ENCODE measurements at regions not wholly inside any gene's neighbourhood (a gene's known extent, or its start where the extent isn't known, plus 50 kb on each side); places are given as distances from the start of the nearest gene placed in this dataset.

DNA sequence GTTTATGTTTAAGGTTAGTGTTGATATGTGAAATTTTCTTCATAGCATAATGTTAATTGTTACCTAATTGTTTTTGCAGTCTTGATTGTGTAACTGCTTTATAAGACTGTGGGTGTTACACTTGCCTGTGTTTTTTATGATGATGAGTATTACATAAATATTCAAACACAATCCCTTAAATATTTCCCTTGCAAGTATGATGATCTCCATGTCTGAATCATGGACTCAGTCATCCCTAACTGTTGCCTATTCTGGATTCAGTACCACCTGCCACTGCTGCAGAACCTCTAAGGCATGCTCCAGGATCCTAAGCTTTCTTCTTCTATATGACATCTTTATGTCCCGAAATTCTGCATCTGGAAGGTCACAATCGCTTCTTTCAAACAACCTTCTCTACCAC is 246.3 kb upstream of the CLEC14A start:
- DNase-seq = no peak

DNA sequence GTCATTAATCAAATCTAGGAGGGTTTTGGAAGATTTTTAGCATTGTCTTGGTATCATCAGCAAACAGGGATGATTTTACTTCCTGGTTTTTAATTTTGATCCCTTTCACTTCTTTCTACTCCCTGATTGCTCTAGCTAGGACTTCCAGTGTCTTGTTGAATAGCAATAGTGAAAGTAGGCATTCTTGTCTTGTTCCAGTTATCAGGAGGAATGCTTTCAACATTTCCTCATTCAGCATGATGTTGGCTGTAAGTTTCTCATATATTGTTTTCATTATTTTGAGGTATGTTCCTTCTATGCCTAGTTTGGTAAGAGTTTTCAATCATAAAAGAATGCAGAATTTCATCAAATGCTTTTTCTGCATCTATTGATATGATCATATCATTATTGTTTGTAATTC is 244.2 kb upstream of the CLEC14A start:
- DNase-seq = no peak

DNA sequence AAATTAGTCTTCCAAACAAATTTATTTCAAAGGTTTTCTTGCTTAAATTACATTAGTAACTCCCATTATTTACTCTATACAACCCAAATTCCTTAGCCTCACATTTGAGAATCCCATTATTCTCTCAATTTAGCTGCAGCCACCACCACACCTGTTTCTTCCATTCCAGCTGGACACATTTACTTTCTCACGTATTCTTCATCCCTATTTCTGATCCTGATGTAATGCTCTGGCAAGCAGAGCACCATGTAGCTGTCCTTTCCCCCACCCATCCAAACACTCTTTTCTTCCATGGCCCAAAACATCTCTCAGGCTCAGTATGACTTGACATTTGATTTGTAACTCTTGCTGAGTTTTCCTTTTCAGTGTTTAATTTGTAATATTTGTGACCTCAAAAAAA is 240.2 kb upstream of the CLEC14A start:
- DNase-seq = no peak

DNA sequence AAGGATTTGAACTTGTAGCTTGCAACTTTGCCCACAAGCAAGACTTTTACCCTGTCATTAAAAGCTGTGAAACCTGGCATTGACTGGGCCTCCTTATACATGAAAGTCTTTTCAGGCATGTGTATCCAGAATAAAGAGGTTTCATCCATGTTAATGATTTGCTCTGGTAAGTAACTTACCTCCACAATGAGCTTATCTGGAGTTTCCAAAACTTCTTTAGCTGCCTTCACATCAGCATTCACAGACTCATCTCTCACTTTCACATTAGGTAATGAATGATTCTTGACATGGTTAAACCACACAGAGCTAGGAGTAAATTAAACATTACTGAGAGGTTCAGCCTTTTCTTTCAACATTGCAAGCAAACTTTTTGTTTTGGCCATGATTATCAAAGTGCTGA is 234.4 kb upstream of the CLEC14A start:
- no peak for DNase-seq

DNA sequence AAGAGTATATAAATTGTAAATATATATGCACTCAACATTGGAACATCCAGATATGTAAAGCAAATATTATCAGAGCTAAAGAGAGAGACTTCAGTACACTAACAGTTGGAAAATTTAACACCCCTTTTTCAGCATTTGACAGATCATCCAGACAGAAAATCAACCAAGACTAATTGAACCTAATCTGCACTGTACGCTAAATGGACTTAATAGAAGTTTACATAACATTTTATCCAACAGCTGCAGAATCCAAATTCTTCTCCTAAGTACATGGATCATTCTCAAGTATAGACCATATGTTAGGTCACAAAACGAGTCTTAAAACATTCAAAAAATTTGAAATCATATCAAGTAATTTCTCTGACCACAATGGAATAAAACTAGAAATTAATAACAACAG is 229.1 kb upstream of the CLEC14A start:
- DNase-seq = no peak

DNA sequence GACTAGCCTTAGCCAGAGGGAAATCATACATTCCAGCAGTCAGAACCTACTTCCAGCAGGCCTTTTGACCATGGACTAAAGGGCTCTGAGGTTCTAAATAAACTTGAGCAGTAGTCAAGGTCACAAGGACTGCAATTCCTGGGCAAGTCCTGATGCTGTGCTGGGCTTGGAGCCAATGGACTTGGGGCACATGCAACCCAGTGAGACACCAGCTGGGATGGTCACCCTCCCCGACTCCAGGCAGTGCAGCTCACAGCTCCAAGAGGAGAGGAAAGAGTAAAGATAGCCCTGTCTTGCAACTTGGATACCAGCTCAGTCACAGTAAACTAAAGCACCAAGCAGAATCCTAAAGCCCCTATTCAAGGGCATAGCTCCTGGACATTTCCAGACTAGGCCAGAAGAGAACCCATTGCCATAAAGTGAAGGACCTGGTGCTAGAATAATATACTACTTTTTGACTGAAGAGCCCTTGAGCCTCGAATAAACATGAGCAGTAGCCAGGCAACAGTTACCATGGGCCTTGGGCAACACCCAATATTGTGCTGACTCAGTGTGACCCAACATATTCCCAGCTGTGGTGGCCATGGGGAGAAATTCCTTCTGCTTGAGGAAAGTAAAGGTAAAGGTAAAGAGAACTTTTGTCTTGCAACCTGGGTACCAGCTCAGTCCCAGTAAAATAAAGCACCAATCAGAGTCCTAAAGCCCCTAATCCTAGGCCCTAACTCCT is 226.2 kb upstream of the CLEC14A start:
- DNase-seq = no peak

DNA sequence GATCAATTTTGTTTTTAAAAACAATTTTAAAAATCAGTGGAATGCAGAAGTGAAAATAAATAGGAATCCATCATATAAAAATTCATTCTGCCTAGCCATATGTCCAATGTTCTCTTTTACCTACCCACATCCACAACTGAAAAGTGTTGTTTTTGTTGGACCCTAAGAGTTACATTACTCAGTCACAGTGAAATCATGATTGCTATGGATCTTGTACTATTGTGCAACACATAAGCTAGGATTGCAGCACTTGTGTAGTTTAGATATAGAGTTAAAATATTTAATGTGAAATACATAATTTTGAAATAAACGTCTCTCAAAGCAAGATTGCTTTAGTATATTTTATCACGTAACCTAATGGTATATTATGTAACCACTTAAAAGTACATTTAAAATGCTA is 213.3 kb upstream of the CLEC14A start:
- DNase-seq = no peak

DNA sequence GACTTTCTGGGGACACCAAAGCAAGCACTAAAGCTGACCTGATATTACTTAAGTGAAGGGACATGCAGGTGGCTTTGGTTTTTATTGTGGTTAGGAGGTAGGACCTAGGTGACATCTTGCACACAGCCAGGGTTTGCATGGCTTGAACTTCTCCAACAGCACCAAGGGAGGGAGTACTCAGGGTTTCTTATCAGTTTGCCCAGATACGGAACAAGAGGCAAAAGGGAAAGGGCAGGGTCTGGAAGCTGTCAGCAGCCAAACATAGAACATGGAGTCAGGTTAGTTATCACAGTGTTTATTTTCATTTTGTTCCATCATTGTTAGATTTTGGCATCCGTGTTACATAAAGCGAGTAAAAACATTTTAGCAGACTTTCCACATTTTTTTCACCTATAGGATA is 186.3 kb upstream of the CLEC14A start:
- DNase-seq = no peak

DNA sequence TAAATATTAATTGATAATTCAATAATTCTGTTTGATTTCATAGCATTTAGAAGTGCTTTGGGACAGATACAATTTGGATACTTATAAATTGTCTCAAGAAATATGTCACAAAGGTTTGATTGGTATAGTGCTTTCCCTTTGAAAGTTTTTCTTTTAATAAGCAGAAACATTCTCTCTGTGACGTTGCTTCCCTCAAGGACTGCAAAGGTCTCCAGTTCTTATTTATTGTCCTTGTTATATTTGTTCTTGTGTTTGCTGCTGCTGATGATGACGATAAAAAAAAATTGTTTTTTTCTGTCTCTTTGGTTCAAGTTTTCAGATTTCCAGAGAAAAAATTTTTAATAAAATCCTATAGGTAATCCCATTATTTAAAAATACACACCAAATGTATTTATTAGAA is 176.3 kb upstream of the CLEC14A start:
- DNase-seq = no peak

DNA sequence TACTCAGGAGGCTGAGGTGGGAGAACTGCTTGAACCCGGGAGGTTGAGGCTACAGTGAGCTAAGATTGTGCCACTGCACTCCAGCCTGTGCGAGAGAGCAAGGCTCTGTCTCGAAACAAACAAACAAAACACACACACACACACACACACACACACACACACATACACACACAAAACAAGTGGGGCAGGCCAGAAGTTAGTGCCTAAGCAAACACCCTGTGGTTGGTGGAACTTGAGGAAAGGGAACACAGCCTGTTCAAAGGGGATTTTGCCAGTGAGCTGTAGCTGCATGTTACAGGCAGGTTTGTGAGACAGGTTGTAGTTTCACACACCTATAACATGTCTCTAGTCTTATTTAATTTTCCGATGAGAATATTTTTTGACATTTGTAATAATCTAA is 175.3 kb upstream of the CLEC14A start:
- no peak for DNase-seq

DNA sequence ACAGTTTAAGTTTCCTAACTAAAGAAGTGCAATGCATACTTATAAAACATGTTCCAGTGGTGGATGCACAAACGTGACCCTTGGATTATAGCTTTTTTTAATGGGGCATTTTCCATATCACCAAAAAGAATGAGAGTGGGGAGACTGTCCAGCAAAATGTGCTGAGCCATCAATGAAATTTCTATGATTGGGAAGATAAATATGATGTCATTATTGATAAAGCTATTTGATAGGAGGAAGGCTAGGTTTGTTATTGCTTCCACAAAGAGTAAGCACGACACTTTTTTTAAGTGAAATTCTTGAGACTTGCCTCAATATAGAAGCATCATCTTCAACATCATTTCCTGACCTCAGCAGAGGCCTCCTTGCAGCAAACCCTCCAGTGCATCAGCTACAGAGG is 174.6 kb upstream of the CLEC14A start:
- no peak for DNase-seq

DNA sequence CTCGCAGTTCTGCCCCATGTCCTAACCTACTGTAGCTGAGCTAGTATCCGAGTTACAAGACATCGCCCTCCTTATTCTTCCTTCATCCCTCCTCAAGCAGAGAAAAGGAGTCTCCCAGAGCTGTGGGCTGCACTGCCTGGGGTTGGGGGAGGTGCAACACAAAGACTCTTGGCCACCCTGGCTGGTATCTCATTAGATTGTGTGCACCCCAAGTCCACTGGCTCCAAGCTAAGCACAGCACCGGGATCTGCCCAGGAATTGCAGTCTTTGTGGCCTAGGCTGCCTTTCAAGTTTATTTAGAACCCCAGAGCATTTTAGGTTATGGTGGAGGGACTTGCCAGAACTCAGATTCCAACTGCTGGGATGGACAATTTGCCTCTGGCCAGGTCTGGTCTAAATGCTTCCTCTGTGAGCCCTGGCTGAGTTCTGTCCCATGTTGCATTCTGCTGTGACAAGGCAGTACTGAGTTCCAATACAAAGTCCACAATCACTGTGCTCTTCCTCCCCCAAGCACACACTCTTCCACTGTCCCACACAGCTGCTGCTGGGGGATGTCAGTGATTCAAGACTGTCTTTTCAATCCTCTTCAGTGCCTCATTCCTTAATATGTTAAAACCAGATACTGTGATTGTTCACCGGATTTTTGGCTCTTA is 169.6 kb upstream of the CLEC14A start:
- no peak for DNase-seq

DNA sequence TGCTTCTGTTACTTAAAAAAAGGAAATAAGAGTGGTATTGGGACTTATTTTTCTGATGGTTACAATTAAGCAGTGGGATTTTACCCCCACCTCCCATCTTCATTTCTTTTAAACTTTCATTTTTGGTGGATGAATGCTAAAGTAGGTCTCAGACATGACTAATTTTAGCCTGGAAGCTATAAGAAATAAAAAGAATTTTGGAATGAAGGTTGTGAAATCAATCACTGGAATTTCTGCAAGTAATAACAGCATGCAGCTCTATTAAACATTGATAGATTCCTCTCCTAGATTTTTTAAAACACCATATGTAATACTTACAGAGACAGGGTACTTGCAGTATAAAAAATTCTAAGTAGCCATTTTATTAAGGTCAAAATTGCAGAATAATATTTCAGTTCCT is 164.2 kb upstream of the CLEC14A start:
- DNase-seq = no peak

DNA sequence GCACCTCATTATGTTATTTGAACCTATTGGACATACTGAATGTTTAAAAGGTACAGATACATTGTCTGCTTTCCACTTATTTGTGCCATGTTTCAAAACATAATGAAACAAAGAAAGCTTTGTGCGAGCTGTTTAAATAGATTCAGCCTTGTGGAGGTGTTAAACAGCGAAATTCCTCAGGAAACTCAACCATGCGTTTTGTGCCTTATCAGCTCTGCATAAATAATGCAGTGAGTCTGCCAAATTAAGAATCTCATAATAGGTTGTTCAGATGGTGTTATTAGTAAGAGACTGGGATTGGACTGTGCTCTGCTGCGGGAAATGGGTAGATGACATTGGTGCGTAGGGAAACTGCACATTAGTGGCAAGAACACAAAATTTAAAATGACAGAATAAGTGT is 163.7 kb upstream of the CLEC14A start:
- DNase-seq = no peak

DNA sequence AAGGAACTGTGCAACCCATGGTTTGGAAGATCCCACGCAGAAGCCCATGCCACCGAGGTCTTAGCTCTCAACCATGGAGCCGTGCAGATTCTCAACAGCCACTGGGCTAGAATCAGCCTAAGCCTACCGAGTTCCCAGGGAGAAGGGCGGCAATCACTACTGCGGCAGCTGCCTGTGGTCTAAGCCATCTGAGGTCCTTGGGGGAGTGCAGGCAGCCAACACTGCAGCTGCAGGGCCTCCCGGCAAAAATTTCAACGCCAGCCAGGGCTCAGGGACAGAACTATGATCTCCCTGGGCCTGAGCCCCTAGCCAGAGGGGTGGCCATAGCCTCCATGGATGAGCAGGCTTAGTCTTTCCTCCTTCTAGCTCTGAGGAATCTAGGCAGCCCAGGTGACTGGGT is 156.8 kb upstream of the CLEC14A start:
- no peak for DNase-seq

DNA sequence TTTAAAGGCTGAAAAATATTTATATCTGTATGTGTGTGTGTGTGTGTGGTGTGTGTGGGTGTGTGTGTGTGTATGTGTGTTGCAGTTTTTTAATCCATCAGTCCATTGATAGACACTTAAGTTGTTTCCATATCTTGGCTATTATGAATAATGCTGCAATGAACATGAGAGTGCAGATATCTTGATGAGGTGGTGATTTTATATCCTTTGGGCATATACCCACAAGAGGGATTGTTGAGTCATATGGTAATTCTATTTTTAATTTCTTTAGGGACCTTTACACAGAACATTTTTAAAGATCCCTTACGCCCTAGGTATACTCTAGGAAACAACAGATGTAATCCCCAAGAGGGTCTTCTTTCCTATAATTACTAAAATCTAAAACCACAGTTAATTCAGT is 154.5 kb upstream of the CLEC14A start:
- no peak for DNase-seq

DNA sequence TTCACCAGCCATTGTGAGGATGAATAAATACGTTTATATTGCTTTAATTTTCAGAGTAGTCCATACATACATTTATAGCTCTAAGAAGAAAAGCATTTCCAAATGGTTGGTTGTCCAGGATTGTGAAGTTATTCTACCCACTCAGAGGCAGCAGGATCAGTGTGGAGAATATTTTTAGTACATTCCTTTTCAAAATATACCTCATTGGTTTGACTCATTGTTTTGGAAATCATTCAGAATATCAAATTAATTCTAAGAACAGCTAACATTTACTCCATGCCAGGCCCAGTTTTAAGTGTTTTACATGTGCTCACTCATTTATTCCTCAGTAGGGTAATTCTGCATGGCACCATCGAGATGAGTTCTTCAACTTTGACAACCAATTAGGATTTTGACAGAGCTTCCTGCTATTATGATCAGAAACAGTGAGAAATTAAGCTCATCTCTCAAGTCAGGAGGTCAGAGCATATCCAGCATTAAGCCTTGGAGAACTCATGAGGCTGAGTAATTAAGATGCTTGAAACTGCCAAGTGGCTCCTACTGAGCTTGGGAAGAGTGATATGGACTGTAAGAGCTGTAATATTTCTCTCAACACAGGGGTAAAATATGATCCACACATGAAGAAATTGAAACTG is 153.3 kb upstream of the CLEC14A start:
- no peak for DNase-seq

DNA sequence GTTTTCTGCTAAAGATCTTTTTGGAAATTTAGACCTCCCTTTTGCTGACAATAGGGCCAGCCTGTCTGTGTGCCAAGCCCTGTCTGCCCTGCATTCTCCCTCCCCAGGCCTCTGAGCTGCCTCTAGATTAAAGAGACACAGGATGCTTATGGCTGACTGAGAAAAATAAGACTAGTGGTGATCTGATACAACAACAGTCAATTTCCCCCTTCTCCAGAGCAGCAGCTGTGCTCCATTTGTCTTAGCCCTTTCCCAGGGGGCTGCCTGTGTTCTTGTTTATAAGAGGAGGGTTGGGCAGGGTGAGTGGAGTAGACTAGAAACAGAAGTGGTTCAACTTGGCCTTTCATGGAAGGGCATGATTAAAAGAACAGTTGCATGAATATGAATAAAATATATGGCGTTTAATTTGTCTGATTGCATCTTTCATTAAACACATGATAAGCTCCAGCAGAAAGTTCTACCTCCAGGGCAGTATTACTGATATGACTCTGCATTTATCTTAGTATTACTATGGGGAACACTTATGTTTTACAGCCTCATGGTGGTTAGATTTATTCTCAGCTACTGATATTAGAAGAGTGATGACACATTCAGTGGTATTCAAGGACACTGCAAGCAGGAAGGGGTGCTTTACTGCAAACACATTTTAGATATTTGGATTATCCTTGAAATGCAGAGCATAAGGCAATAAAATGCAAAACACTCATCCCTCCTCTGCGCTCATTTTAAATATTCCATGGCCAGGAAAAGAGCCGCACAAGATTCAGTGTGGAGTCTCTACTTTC is 150.2 kb upstream of the CLEC14A start:
- DNase-seq = peak; percentile 43

DNA sequence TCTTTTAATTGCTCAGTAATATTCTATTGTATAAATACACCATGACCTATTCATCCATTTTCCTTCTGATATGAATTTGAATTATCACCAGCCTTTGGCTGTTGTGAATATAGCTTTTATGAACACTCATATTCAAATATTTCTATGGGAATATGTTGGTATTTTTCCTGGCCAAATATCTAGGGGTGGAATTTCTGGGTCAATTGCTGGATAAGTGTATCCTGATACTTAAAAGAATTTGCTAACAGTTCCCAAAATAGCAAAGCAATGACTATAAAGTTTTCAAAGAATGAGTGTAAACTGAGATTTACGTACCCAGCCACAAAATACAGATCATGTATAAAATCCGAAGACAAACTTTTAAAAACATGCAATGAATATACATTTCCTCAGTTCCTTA is 148.7 kb upstream of the CLEC14A start:
- no peak for DNase-seq

DNA sequence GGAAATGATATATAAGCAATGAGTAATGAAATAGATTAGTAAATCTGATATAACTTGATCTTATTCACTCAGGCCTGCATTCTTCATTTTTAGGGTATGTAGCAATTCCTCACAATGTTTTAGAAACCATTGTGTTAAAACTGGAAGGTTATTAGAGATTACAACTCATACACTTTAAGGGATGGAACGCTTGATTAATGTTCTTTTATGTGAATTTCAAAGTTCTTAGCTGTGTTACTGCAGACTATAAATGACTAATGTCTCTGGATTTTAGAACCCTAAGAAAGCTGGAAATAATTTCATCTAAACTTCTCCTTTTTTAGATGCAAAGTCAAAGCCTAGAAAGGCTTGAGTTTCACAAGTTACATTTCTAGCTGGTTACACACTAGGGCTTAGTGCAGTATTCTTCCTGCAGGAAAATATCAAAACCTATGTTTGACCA is 148.2 kb upstream of the CLEC14A start:
- DNase-seq = no peak

DNA sequence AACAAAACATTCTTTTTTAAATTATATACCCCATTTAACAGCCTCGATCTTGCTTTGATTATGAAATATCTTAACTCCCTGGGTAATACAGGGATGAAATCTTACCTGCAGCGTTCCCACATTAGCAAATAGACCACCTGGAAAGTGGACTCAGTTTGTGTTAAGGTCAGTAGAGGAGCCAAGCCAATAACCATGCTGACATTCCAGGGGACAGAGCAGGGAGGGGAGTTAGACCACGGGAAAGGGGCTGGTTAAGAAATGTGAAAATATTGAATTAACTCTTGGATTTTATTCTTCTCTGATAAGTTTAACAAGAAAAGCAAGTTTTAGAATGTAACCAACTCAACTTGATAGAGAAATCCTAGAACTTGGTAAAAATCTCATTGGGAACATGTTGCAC is 144.9 kb upstream of the CLEC14A start:
- DNase-seq = no peak

DNA sequence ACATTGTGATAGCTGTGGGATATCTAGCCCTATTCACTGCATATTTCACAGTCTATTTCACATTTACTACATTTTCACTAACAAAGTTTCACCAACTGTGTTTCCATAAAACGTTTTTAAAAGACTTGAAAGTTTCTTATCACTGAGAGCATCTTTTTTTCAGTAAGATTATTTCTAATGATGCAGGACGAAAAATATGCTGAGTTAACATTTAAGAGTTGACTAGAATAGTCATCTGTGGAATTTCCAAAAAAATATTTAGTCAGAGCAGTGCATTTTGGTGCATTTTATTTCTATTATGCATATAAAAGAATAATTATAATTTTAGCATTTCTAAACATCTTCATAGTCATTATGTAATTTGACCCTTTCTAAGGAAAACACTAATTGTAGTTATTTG is 143.8 kb upstream of the CLEC14A start:
- DNase-seq = no peak

DNA sequence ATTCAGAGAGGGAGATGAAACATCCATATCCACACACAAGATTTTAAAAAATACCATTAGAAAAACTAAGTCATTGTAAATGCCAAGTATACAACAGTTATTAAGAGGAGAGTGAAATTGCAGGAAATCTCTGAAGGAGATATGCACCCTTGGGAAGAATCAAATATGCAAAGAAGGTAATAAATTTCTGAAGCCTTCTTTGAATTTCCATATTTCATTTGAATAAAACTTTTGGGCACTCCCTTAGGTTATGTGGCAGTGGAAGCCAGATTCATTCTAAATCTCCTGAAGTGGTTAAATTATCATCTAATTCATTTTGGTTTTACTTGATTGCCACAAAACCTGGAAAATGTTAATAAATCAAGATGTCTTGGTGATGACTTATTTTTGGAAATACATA is 138.9 kb upstream of the CLEC14A start:
- no peak for DNase-seq

DNA sequence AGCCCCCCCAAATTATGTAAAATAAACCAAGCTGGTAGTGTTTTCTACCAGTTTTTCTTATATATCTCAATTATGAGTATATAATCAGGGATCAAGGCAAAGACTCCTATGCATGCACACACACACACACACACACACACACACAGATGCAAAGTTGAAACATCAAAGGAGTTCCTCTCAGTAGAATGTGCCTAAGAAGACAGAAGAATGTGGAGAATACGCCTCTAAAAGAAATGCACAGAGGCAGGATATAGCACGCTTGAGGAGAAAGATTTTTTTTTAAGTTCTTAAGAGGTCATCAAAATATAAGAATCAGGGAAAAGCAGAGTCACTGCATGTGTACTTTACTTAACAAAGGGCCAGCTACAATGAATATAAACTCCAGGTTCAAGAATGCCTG is 138.2 kb upstream of the CLEC14A start:
- no peak for DNase-seq
